ENCODE measurements at regions not wholly inside any gene's neighbourhood (a gene's known extent, or its start where the extent isn't known, plus 50 kb on each side); places are given as distances from the start of the nearest gene placed in this dataset.

DNA sequence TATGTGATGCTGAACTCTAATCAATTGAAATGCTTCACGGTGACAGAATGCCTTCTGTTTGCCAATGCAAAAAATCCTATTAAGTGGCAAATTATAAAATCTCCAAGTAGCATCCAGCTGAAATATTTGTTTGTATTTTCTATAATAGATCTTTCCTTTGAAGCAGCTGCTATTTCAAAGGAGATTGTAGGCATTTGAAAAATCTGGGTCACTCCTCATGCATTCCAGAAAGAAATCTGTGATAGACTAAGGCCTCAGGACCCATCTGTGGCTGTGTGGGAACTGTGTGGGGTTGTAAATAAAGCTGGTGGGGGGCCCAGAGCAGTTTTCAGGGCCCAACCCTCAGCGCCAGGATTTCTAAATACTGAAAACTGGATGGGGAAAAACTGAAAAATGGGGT is 216.9 kb upstream of the ARG1 start:
- TF ChIP-seq, protein P1, sequence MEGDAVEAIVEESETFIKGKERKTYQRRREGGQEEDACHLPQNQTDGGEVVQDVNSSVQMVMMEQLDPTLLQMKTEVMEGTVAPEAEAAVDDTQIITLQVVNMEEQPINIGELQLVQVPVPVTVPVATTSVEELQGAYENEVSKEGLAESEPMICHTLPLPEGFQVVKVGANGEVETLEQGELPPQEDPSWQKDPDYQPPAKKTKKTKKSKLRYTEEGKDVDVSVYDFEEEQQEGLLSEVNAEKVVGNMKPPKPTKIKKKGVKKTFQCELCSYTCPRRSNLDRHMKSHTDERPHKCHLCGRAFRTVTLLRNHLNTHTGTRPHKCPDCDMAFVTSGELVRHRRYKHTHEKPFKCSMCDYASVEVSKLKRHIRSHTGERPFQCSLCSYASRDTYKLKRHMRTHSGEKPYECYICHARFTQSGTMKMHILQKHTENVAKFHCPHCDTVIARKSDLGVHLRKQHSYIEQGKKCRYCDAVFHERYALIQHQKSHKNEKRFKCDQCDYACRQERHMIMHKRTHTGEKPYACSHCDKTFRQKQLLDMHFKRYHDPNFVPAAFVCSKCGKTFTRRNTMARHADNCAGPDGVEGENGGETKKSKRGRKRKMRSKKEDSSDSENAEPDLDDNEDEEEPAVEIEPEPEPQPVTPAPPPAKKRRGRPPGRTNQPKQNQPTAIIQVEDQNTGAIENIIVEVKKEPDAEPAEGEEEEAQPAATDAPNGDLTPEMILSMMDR (IDR thresholded peaks at IDR 0.05; ENCODE audit: extremely low read depth, insufficient read depth, missing control alignments), result no peak
- in situ Hi-C loops (cut with MboI; ENCODE audit: low pct_unique_long_range_greater_than_20kb, low sequenced_read_pairs, unreplicated experiment), result no loop called here

DNA sequence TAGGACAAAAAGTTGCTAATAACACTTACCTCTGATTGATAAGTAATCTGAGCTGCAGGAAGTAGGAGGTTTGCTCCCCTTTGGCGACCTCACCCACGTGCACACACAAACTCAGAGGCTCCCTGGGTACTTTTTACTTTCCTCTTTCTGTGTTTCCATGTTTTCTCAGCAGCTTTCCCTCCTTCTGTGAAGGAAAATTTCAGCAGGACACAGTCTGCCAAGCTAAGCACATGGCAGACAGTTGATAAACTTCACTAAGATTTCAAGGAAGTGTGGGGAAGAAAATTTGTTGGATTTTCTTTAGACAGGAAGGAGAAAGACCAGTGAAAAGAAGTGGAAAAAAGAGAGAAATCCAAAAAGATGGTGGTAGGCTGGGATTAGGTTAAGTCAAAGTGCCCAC is 215.5 kb upstream of the ARG1 start:
- in situ Hi-C loops (cut with MboI; ENCODE audit: low pct_unique_long_range_greater_than_20kb, low sequenced_read_pairs, unreplicated experiment), result no loop called here
- no peak for DNase-seq (ENCODE audit: low spot score)
- TF ChIP-seq, protein P1 (IDR thresholded peaks at IDR 0.05; ENCODE audit: extremely low read depth, insufficient read depth, missing control alignments), result no peak

More for the DNA sequence above, 216.9 kb upstream of the ARG1 start:
- no peak for DNase-seq (ENCODE audit: low spot score)

DNA sequence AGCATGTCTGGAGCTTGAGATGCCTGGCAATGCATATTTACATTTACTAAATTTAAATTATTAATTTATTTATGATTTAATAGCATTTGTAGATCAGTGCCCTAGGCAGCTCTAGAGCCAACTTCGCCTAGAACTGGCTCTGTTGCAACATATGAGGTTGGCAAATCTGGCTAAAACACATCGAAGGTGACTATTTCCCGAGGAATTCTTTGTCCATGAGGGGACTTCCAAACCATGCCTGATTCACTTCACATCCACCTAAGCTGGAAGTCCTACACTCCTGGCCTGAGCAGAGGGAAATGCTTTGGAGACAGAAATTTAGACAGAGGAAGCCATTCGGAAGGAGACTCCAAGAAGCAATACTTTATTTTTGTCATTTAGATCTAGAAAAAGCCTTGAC is 211.0 kb upstream of the ARG1 start:
- TF ChIP-seq, protein P1 (IDR thresholded peaks at IDR 0.05; ENCODE audit: extremely low read depth, insufficient read depth, missing control alignments), result no peak
- DNase-seq (ENCODE audit: low spot score), result no peak
- in situ Hi-C loops (cut with MboI; ENCODE audit: low pct_unique_long_range_greater_than_20kb, low sequenced_read_pairs, unreplicated experiment), result no loop called here

GRCh38 chr6:131362696-131363095 is 210.3 kb upstream of the ARG1 start:
- in situ Hi-C loops (cut with MboI; ENCODE audit: low pct_unique_long_range_greater_than_20kb, low sequenced_read_pairs, unreplicated experiment), result no loop called here
- no peak for DNase-seq (ENCODE audit: low spot score)

GRCh38 chr6:131363947-131364834 is 208.8 kb upstream of the ARG1 start:
- no peak for DNase-seq (ENCODE audit: low spot score)
- TF ChIP-seq, protein P1 (IDR thresholded peaks at IDR 0.05; ENCODE audit: extremely low read depth, insufficient read depth, missing control alignments), result no peak
- in situ Hi-C loops (cut with MboI; ENCODE audit: low pct_unique_long_range_greater_than_20kb, low sequenced_read_pairs, unreplicated experiment), result no loop called here

More at GRCh38 chr6:131362696-131363095, 210.3 kb upstream of the ARG1 start:
- TF ChIP-seq, protein P1 (IDR thresholded peaks at IDR 0.05; ENCODE audit: extremely low read depth, insufficient read depth, missing control alignments), result no peak

GRCh38 chr6:131366223-131366622 is 206.8 kb upstream of the ARG1 start:
- no peak for DNase-seq (ENCODE audit: low spot score)
- TF ChIP-seq, protein P1 (IDR thresholded peaks at IDR 0.05; ENCODE audit: extremely low read depth, insufficient read depth, missing control alignments), result no peak
- in situ Hi-C loops (cut with MboI; ENCODE audit: low pct_unique_long_range_greater_than_20kb, low sequenced_read_pairs, unreplicated experiment), result no loop called here
